Activated CD4-positive, alpha-beta T cell treated with anti-CD3 and anti-CD28 coated beads, Interleukin-2, amount 50 U/mL, for 16 hours (primary cell): ENCODE measurements at regions not wholly inside any gene's neighbourhood (a gene's known extent, or its start where the extent isn't known, plus 50 kb on each side); places are given as distances from the start of the nearest gene placed in this dataset.
"Not testable (repeated sequence)": the region's sequence is repeated elsewhere in the genome, so short reads cannot be mapped to it uniquely, and the experiment has no call there.

ENCODE experiments used
- DNase-seq: peaks from one replicate; pipeline ENCODE4 v3.0.0-alpha.2; 2020

DNA sequence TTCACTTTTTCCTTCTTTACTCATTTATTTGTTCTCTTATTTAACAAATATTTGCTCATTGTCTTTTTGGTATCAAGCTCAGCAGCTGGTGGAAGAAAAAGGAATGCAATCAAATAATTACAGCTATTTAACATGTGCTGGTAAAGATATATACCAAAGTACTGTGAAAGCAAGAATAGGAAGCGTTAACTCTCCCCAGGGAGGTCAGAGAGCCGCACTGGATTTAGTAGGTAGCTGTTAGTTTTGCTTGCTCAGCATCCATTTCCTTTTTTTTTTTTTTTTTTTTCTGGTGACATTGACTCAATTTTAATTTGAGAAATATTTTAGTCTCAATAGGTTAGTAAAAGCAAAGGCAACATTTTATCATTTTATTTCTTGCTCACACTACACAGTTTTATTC, 308.5 kb upstream of the MDFIC2 start:
- no peak for DNase-seq

DNA sequence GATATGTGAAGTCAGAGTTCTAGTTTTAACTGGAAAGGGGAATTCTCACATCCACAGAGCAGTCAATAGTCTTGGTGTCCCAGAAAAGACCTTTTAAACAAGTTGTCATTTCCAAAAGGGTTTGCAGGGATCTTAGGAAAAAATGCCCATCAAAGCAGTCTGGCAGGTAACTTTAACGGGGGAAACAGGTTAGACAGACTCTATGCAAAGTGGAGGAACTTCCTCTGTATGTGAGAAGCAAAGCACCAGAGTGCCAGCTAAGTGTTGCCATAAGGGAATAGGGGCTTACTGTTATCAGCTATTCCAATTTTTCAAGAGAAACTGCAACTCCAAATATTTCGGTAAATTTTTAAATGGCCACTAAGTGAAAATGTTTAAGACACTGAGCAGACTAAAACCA, 307.9 kb upstream of the MDFIC2 start:
- no peak for DNase-seq

DNA sequence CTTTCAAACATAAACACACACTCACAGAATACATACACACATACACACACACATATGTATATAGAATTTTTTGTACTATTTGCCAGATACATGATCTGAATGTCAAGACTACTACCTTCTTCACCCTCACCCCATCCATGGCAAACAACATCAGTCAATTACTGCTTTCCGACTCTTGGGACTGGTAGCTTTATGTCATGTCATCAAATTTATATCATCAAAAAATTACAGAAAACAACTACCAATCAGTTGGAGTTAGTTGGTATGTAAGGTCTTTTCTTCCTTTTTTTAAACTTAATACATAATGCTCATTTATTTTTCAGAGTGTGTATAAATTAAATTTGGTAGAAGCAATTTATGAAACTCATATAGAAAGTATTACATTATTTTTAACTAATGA, 305.7 kb upstream of the MDFIC2 start:
- DNase-seq = no peak

- DNase-seq = not testable (repeated sequence)
Measured at GRCh38 chr3:70617349-70617748, 304.9 kb upstream of the MDFIC2 start.

DNA sequence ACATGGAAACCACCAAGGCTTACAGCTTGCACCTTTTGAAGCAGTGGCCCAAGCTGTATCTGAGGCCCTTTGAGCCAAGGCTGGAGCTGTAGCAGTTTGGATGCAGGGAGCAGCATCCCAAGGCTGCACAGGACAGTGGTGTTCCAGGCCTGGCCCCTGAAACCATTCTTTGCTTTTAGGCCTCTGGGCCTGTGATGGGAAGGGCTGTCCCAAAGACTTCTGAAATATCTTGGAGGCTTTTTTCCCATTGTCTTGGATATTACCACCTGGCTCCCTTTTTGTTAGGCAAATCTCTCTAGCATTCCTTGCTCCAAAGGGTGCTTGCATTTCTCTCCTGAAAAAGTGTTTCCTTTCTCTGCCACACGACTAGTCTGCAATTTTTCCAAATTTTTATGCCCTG, 302.8 kb upstream of the MDFIC2 start:
- no peak for DNase-seq

GRCh38 chr3:70614111-70614510, 301.7 kb upstream of the MDFIC2 start:
- DNase-seq = no peak

GRCh38 chr3:70612920-70613319, 300.5 kb upstream of the MDFIC2 start:
- no peak for DNase-seq

DNA sequence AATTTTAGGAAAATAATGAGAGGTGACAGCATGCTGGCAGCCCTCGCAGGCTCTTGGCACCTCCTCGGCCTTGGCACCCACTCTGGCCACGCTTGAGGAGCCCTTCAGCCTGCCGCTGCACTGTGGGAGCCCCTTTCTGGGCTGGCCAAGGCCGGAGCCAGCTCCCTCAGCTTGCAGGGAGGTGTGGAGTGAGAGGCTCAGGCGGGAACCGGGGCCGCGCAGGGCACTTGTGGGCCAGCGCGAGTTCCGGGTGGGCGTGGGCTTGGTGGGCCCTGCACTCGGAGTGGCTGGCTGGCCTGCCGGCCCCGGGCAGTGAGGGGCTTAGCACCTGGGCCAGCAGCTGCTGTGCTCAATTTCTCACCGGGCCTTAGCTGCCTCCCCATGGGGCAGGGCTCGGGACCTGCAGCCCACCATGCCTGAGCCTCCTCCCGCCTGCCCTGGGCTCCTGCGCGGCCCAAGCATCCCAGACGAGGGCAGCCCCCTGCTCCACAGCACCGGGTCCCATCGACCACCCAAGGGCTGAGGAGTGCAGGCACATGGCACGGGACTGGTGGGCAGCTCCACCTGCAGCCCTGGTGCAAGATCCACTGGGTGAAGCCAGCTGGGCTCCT, 299.3 kb upstream of the MDFIC2 start:
- not testable (repeated sequence) for DNase-seq

- no peak for DNase-seq
Measured at GRCh38 chr3:70608434-70608833, 296.0 kb upstream of the MDFIC2 start.

- DNase-seq = no peak
Measured at GRCh38 chr3:70607469-70607868, 295.0 kb upstream of the MDFIC2 start.

- DNase-seq = no peak
Measured at GRCh38 chr3:70606018-70606417, 293.6 kb upstream of the MDFIC2 start.

GRCh38 chr3:70603103-70603502, 290.7 kb upstream of the MDFIC2 start:
- peak; percentile 37 for DNase-seq

GRCh38 chr3:70597312-70597711, 284.9 kb upstream of the MDFIC2 start:
- no peak for DNase-seq

DNA sequence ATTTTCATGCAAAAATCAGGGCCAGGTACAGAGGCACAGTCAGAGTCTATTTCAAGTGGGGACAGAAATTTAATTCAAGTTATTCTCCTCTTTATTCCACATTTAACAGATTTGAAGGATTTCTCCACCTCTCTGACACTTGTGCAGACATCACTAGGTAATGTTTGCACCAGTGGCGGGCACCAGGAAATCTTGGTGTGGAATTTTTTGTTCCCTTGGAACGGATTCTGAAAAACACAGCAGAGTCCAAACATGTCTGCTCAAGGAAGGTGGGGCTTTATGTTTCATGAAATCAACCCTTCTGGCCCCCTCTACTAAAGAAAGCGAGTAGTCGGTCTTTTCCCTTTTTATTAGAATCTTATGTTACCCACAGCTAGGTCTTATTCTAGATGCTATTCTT, 271.2 kb upstream of the MDFIC2 start:
- DNase-seq = no peak

DNA sequence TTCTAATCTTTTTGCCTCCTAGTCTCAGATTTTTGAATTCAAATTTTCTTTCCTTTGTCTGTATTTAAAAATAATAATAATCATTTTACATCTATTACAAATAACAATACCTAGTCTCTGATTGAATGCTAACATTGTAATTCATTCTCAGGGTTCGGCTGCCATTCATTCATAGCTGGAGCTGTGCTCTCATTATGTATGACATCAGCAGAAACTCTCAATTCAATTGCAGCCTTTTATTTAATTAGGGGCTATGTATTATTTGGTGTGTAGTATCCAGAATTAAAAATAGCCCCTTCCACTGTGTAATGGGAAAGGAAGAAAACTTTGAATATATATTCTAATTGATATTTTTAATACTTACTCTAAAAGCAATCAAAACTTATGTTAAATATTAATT, 270.4 kb upstream of the MDFIC2 start:
- no peak for DNase-seq

DNA sequence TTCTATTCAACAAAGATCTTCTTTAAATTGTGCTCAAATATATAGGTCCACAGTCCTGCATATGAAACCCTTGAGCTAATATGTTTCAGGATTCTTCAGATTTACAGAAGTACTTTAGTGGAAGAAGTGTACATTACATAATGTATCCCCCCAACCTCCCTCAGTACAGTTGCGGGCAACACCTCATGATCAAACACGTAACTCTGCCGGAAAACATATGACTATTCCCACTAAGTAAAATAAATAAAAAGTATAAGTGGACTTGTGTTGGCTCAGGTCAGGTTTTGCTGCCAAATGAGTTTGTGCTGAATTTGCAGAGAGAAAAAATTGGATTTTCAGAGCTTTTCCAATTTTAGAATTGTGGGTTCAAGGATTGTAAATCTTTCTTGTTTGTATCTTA, 267.6 kb upstream of the MDFIC2 start:
- no peak for DNase-seq

DNA sequence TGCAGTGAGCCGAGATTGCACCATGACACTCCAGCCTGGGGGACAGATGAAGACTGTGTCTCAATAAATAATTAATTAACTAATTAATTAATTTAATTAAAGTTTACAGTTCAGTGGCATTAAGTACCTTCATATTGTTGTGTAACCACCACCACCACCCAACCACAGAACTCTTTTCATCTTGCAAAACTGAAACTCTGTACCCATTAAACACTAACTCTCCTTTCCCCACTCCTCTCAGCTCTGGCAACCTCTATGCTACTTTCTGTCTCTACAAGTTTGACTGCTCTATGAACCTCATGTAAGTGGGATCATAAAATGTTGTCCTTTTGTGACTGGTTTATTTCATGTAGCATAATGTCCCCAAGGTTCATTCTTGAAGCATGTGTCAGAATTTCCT, 259.3 kb upstream of the MDFIC2 start:
- DNase-seq = no peak

DNA sequence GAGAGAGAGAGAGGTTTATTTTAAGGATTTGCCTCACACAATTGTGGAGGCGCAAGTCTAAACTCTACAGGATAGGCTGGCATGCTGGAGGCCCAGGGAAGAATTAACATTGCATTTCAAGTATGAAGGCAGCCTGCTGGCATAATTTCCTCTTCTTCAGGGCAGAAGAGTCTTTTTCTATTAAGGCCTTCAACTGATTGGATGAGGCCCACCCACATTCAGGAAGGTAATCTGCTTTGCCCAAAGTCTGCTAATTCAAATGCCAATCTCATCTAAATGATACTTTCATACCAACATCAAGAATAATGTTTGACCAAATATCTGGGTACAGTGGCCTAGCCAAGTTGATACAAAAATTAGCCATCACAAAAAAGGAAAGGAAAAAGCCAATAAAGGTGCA, 258.1 kb upstream of the MDFIC2 start:
- no peak for DNase-seq

DNA sequence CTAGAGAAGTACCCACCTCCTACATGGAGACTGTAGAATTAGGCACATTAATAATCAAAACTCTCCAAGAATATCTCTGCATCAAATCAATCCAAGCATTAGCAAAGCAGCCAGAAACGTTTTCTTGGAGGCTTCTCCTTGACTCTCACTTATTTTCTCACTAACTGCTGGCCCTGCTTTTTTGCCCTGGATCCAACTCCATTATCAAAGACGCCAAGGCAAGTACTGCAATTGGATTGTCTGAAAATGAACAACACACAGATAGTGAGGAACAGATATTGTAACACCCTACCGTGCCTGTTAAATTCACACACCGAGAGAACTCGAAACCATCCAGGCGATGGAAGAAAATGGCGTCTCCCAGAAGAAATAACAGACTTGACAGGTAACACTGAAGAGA, 256.2 kb upstream of the MDFIC2 start:
- DNase-seq = no peak

- DNase-seq = no peak
Measured at GRCh38 chr3:70565861-70566260, 253.4 kb upstream of the MDFIC2 start.

DNA sequence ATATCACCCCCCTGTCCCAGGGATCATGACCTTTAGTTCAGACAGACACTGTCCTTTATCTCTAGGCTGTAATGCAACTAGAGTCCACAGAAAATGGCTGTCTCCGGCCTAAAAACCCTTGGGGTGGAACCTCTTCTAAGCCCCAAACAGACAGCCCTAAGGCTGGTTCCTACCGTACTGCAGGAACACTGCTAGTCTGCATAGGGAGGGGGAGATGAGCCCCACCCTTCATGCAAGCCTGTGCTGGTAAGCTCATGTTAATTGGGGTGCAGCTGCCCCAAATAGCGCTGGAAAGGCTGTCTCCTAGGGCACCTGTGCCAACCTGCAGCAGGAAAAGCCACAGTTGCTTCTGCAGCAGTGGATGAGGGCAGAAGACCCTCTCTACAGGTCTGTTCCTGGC, 252.1 kb upstream of the MDFIC2 start:
- no peak for DNase-seq

GRCh38 chr3:70561796-70562195, 249.4 kb upstream of the MDFIC2 start:
- no peak for DNase-seq

- DNase-seq = no peak
Measured at GRCh38 chr3:70558956-70559355, 246.5 kb upstream of the MDFIC2 start.

GRCh38 chr3:70557976-70558375, 245.5 kb upstream of the MDFIC2 start:
- DNase-seq = no peak

GRCh38 chr3:70556056-70556455, 243.6 kb upstream of the MDFIC2 start:
- no peak for DNase-seq

- no peak for DNase-seq
Measured at GRCh38 chr3:70554170-70554569, 241.7 kb upstream of the MDFIC2 start.
